GM18909 (cell line): ENCODE measurements at regions not wholly inside any gene's neighbourhood (a gene's known extent, or its start where the extent isn't known, plus 50 kb on each side); places are given as distances from the start of the nearest gene placed in this dataset.
"Not testable (repeated sequence)": the region's sequence is repeated elsewhere in the genome, so short reads cannot be mapped to it uniquely, and the experiment has no call there.

ENCODE experiments used
- ATAC-seq: cut with Tn5 transposase; IDR thresholded peaks from one replicate; pipeline ENCODE4 v1.9.1; 2021; ENCODE audit warnings: mild to moderate bottlenecking; ENCODE audit not compliant: unreplicated experiment, poor library complexity

DNA sequence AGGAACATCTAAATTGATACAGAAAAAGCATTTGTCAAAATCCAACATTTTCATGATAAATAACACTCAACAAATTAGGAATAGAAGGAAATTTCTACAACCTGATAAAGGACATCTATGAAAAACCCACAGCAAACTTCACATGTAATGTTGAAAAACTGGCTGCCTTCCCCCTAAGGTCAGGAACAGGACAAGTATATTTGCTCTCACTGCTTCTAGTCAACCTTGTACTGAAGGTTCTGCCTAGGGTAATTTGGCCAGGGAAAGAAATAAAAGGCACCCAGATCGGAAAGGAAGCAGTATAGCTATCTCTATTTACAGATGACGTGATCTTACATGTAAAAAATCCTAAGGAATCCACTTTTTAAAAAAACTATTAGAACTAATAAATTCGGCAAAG lies 97.1 kb upstream of the USP9X start:
- no peak for ATAC-seq

DNA sequence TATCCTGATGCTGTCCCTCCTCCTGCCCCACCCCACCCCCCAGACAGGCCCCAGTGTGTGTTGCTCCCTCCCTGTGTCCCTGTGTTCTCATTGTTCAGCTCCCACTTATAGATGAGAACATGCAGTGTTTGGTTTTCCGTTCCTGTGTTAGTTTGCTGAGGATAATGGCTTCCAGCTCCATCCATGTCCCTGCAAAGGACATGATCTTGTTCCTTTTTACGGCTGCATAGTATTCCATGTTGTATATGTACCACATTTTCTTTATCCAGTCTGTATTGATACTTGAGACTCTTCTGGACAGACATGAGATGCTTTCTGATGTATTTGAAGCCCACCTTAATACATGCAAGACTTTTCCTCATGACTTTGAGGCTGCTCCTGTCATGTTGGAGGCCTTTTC lies 91.8 kb upstream of the USP9X start:
- ATAC-seq = not testable (repeated sequence)

DNA sequence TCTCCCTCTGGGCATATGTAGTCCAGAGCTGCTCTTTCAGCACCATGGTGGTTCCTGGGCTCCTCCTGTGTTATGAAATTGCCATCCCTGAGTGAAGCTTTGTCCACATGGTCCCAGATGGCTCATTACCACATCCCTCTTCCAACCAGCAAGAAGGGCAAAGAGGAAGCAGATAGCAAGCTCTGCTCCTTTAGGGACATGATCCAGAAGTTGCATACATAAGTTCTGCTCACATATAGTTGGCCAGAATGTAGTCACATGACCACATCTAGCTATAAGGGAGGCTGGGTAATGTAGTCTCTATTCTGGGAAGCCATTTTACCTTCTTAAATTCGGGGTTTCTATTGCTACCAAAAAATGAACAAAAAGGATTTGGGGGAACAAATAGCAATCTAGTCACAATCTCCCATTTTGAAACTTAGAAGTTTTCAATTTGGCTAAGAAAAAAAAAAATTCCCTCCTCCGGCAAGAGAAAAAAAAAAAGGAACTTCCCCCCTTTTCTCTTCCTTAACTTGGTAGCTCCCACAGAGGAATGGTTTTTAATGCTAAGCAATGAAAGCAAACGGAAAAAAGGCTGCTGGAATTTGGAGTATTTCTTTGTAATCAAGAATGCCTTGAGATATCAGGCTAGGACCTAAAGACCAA lies 88.2 kb upstream of the USP9X start:
- no peak for ATAC-seq

DNA sequence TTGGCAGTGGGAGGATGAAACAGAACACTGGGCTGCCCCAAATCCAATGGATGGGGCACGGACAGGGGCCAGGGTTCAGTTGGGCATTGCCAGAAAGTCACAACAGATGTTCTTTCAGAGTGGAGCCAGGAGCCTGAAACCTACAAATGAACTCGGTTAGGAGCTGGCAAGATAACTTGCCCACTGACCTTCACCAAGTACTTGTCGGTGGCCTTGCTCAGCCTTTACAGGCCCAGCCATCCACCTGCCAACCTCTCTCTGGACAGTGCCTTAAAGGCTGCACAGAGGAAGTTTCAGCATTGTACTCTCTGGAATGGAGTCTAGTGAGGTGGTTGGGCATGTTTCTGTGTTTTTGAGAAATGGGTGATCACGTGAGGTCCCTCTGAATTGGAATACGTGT lies 87.1 kb upstream of the USP9X start:
- ATAC-seq = no peak

DNA sequence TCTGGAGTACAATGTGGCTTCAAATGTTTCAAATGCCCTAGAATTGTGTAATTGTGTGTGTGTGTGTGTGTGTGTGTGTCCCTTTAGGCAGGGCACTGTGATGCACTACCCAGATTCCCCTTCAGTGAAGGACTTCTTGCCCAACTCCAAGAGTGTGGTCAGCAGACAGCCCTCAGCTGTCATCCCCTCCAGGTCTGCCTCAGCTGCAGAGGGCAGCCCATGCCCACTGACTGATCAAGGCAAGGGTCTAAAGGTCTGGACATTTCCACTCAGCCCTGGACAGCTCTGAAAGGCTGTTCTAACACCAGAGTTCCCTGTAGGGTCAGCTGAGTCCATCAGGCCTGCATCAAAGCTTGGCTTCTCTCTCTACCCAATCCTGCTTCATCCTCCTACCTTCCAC lies 83.9 kb upstream of the USP9X start:
- no peak for ATAC-seq

DNA sequence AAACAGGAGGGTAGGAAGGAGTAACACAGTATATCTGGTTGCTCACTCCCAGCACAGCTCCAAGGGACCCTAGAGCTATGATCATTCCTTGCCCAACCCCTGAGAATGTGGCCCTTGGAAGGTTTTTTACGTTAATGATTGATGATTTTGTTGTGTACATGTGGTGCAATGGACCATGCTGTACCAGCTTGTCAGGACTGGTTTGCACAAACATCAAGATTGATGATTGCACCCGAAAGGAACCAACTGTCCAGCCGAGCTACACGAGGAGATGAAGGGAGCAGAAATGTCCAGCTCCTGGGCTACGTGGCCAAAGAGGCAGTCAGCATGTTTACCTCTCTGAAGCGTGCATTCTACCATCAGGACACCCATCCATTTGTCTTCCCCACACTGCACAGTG lies 83.2 kb upstream of the USP9X start:
- no peak for ATAC-seq

DNA sequence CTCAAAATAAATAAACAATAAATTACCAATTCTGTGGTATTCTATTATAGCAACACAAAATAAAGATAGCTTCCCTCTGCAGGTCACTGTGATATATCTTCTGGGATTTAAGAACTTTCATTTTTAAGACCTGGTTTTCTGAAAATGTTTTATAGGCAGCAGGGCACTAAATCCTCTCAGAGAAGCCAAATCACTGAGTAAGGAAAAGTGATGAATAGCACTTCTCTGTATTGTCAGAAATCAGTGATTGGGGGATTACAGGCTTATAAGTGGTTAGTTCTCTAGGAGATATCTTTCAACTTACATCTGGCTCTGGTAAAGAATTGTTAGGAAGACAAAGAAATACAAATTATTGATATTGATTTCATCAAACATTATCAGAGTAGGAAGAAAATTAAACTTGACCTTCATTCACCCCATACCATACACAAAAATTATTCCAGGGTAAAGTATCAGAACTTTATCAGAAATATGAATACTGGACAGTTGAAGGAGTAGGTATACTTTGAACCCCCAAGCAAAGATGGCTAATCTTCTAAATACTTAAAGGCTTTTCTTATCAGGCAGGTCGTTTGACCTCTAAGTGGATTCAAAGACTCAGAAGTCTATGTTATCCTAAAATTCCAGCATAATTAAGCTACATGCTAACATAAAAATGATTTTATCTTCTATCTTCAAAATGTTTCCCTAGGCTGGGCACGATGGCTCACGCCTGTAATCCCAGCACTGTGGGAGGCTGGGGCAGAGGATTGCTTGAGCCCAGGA lies 81.6 kb upstream of the USP9X start:
- no peak for ATAC-seq

DNA sequence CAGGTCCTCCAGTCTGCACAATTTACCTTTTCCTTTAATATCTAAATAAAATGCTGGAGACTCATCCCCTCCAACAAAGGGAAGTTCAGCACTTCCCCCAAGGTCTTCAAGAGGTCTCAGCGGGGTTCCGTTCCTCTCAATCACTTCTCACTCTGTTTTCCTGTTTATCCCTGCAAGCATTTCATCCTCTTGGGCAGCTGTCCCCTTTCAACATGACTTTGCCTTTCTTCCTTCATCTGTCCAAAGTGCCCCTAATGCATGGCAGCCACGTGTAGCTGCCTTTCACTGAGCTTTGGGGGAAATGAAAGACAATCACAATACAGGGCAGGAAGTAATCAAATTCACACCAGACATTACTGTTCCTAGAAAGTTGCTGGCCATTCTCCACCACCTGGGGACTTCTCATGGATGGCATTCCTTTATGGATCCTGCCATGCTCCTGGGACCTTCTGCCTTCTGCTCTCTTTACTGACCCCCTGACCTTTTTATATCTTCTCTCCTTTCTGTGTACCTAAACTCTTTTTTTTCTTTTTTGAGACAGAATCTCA lies 79.7 kb upstream of the USP9X start:
- no peak for ATAC-seq

DNA sequence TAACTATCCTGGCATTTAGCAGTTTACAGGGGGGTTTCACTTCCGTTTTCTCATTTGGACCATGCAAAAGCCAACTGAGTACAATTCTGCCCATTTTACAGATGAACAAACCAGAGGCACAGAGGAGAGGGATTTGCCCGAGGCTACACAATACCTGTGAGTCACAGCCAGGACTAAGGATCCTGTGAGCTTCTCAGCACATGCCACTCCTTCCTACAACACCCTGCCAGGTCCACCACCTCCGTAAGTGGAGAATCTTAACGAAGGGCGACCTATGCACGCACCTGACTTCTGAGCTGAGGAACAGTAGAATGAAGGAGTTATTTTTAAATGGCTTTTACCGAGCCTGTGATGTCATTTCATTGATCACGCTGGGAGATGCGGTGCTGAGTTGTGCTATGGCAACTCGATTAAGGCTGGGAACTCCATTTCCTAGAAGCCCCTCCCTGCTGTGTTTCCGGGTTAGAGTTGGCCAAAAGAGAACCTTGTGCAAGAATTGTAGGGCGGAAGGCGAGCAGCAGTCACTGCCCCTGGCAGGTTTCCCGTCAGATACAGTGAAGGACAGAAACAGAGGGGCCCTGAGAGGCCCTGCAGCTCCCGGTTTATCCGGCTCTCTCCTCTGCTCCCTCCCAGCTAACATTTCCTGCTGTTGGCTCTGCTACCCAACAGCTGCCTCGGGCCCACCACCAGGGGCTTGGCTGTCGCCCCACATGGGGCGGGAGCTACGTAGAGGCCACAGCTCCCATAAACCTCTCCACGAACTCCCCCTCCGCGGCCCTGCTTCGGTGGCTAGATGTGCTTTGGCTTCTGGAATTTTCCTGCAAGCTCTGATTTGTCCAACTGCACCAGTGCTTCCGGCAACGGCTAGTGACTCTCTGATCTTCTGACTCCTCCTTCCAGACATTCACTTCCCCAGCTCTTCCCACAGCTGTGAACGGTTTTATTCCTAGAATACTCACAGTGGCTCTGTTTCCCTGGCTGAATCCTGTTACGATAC lies 75.1 kb upstream of the USP9X start:
- ATAC-seq = no peak

DNA sequence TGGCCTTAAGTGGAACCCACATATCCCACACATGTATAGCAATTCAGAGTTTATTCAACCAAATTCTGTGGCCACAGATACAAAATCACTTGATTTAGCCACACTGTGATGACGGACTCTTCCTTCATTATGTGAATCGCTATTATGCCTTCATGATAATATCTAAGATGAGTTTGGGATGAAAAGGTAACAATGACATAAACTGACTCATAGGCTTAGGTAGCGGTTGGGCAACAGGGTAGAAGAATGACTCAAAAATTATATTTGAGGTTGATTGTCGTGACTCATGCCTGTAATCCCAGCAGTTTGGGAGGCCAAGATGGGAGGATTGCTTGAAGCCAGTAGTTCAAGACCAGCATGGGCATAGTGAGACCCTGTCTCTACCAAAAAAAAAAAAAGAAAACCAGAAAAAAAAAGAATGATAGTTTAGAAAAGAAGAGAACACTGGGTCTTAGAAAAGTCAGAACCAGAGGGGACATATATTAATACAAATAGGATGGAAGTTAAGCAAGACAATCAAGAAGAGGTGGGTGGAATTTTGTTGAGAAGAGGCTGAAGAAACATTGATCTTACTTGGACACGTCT lies 70.4 kb upstream of the USP9X start:
- ATAC-seq = no peak

DNA sequence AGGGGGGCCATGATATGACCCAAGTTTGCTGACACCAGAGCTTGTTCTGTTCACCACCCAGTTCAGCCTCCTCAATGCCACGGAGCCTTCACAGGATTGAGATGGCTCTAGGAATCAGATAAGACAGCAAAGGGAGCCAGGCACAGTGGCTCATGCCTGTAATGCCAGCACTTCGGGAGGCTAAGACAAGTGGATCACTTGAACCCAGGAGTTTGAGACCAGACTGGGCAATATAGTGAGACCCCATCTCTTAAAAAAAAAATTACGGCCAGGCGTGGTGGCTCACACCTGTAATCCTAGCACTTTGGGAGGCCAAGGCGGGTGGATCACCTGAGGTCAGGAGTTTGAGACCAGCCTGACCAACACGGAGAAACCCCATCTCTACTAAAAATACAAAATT lies 67.5 kb upstream of the USP9X start:
- not testable (repeated sequence) for ATAC-seq

DNA sequence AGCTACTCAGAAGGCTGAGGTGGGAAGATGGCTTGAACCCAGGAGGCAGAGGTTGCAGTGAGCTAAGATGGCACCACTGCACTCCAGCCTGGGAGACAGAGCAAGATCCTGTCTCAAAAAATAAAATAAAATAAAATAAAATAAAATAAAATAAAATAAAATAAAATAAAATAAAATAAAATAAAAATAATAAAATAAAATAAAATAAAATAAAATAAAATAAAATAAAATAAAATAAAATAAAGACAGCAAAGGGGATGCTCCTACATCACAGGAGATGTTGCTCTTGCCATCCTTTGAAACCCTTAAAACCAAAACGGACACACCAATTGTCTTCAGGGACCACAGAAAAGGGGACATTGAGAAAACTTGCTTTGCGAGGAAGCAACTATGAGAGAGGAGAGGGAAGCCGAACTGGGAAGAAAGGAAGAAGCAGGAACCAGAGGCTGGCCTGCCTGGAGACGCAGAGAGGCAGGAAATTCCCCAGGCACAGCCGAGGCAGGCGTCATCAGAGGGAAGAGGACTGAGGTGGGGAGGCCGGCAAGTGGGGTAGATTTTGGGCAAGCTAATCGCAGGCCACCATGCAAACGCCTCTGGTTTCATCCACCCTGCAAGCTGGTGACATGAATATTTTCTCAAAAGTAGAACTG lies 66.7 kb upstream of the USP9X start:
- ATAC-seq = not testable (repeated sequence)

DNA sequence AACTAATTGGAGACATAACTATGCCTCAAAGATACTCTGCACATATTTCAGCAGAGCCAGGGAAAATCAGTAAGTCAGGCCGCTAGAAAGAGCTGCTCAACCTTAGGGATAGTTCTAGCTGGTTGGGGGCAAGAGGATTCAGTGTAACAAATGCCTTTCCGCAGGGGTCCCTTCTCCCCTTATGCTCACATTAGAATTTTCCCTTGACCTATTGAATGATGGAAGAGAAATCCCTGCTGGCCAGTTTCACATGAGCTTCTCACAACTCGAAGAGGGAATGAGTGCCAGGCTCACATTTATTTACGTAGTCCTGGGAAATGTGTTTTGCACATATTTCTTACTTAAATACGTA lies 66.2 kb upstream of the USP9X start:
- ATAC-seq = no peak

DNA sequence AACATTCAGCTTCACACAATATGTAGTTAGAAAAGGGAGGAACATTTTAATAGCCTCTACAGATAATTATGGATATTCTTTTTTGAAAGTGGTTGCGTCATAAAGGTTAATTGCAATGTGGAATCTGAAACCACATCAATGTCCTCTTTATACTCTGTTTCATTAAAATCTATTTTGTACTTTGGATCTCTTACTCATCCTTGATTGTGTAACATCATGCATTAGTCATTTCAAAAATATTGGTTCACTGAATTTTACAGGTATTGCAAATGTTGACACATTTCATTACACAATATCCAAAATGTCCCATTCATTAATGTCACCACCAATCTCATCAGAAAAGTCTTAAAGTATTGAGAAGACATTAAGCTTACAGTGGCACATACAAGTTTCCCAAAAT lies 62.7 kb upstream of the USP9X start:
- ATAC-seq = no peak

DNA sequence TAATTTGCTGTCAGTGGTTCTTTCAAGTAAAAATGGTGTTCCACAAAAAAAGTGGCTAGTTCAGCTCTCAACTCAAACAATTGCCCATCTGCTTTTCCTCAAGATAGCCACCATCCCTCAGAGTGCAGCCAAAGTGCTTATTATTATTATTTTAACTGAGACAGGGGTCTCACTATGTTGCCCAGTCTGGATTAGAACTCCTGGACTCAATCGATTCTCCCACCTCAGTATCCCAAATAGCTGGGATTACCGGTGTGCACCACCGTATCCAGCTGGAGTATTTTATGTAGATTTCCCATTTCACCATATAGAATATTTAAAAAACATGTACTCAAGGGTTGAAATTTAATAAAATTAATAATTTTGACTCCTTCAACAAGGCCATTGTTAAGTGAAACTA lies 62.1 kb upstream of the USP9X start:
- ATAC-seq = no peak

DNA sequence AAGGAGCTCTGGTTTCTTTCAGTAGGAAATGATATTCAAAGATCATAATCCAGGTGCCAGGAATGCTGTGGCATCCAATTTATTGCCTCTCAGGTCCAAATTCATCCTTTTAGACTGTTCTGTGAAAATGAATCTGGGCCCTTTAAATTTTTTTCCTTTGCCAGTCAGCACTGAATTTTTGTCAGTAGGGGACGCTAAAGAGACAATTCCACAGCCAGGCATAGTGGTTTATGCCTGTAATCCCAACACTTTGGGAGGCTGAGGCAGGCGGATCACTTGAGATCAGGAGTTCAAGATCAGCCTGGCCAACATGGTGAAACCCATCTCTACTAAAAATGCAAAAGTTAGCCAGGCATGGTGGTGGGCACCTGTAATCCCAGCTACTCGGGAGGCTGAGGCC lies 60.9 kb upstream of the USP9X start:
- not testable (repeated sequence) for ATAC-seq

DNA sequence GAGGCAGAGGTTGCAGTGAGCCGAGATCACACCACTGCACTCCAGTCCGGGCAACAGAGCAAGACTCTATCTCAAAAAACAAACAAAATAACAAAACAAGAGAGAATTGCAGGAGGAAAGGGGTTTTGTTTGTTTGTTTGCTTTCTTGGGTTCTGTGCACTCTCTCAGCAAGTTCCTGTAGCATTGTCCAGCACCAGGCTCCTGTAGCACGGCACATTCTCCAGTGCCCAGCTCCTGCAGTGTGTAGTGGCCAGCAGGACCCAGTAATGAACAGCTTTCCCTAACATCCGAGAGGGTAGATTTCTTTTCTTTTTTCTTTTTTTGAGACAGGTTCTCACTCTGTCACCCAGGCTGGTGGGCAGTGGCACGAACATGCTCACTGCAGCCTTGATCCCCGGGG lies 60.5 kb upstream of the USP9X start:
- ATAC-seq = no peak

DNA sequence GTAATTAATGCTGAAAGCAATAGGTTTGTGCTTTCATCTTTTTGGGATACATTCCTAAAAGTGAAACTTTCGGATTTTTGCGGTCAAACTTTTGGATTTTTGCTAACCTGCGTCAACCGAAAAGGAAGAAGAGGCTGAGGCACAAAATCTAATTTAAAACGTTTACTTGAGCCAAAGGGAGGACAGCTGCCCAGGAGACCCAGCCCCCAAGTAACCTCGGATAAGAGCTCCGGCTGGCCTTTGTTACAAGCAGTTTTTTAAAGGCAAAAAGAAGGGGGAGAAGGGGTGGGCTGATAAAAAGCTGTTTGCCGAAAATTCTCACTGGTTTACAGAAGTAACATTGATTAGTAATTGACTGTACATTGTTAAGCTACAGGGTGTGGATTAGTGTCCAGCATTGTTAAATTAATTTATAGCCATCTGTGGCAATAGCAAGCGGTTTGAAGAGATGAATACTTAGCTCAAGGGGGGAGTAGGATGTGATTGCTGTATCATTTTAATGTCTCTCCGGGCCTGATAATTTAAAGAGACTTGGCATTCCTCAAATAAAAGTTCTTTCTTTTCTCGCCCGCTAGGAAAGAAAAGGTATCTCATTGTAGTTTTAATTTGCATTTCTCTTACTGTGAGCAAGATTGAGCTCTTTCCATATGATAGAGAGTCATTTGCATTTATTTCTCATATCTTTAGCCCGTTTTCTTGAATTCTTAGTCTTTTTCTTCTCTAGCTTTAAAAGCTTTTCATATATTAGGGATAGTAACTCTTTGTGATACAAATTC lies 59.1 kb upstream of the USP9X start:
- ATAC-seq = no peak

DNA sequence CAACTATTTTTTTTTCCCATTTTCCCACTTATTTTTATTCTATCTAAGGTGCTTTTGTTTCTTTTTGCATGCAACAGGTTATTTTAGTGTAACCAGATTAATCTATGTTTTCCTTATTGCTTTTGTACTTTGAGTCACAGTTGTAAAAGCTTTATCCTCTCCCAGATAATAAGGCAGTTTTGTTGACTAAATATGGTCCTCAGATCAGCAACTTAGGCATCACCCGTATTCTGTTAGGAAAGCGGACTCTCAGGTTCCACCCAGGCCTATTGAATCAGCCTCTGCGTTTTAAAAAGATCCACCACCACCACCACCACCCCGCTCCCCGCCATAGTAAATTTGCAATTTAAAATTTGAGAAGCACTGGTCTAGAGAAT lies 58.6 kb upstream of the USP9X start:
- ATAC-seq = no peak
